Activated T-cell treated with anti-CD3 and anti-CD28 coated beads, Interleukin-2, amount 50 U/mL, for 72 hours (primary cell): ENCODE measurements at regions not wholly inside any gene's neighbourhood (a gene's known extent, or its start where the extent isn't known, plus 50 kb on each side); places are given as distances from the start of the nearest gene placed in this dataset.
"Not testable (repeated sequence)": the region's sequence is repeated elsewhere in the genome, so short reads cannot be mapped to it uniquely, and the experiment has no call there.

ENCODE experiments used
- ATAC-seq, 2 donors: fragments of 150-1000 bp; cut with Tn5 transposase; replicated peaks in 1 of 2; 2 replicates each; pipeline ENCODE4 v1.10.0; 2021; ENCODE audit warnings: moderate library complexity in 2 of 2, mild to moderate bottlenecking in 1 of 2
- DNase-seq, 2 donors: peaks; one replicate each; pipeline ENCODE4 v3.0.0; 2021 to 2022; ENCODE audit warnings: mixed read lengths in 1 of 2
- H3K27ac Mint-ChIP-seq: one replicate; pipeline ENCODE4 v1.8.0; 2022; ENCODE audit warnings: mild to moderate bottlenecking, moderate library complexity, mixed read lengths
- H3K27me3 Mint-ChIP-seq: one replicate; pipeline ENCODE4 v1.8.0; 2022; ENCODE audit warnings: low read depth, mixed read lengths
- H3K36me3 Mint-ChIP-seq, 2 donors: one replicate each; pipeline ENCODE4 v1.8.0; 2022; ENCODE audit warnings: mixed read lengths in 2 of 2, mild to moderate bottlenecking in 1 of 2; ENCODE audit not compliant: insufficient read depth in 2 of 2
- H3K4me1 Mint-ChIP-seq: one replicate; pipeline ENCODE4 v1.8.0; 2022; ENCODE audit warnings: low read depth, mixed read lengths
- H3K4me3 Mint-ChIP-seq, 2 donors: one replicate each; pipeline ENCODE4 v1.8.0; 2022; ENCODE audit warnings: mild to moderate bottlenecking in 2 of 2, mixed read lengths in 2 of 2, moderate library complexity in 2 of 2
- H3K9me3 Mint-ChIP-seq, 2 donors: one replicate each; pipeline ENCODE4 v1.8.0; 2022; ENCODE audit warnings: mixed read lengths in 2 of 2

GRCh38 chr10:87300163-87300562 is 57.4 kb upstream of the NUTM2D start:
- H3K27ac Mint-ChIP-seq, H3K9me3 Mint-ChIP-seq, H3K4me1 Mint-ChIP-seq, H3K36me3 Mint-ChIP-seq, DNase-seq, H3K27me3 Mint-ChIP-seq, H3K4me3 Mint-ChIP-seq, ATAC-seq: not testable (repeated sequence)

GRCh38 chr10:87301466-87302115 is 56.0 kb upstream of the NUTM2D start:
- not testable (repeated sequence) for H3K27ac Mint-ChIP-seq, H3K36me3 Mint-ChIP-seq
- DNase-seq = peak; percentile 20 to 34

GRCh38 chr10:87302132-87302531 is 55.4 kb upstream of the NUTM2D start:
- H3K36me3 Mint-ChIP-seq, H3K27me3 Mint-ChIP-seq, H3K4me1 Mint-ChIP-seq, H3K27ac Mint-ChIP-seq, H3K9me3 Mint-ChIP-seq, H3K4me3 Mint-ChIP-seq, ATAC-seq, DNase-seq: not testable (repeated sequence)

More at GRCh38 chr10:87301466-87302115, 56.0 kb upstream of the NUTM2D start:
- H3K27me3 Mint-ChIP-seq, H3K9me3 Mint-ChIP-seq, H3K4me1 Mint-ChIP-seq, H3K4me3 Mint-ChIP-seq: not testable (repeated sequence)
- ATAC-seq = peak; percentile 92 to 94

GRCh38 chr10:87303707-87304106 is 53.8 kb upstream of the NUTM2D start:
- not testable (repeated sequence) for H3K4me1 Mint-ChIP-seq, H3K4me3 Mint-ChIP-seq, H3K27ac Mint-ChIP-seq, DNase-seq, H3K27me3 Mint-ChIP-seq, H3K9me3 Mint-ChIP-seq, H3K36me3 Mint-ChIP-seq, ATAC-seq

- DNase-seq, H3K4me3 Mint-ChIP-seq, H3K27ac Mint-ChIP-seq, H3K36me3 Mint-ChIP-seq, H3K4me1 Mint-ChIP-seq, H3K27me3 Mint-ChIP-seq, ATAC-seq, H3K9me3 Mint-ChIP-seq: not testable (repeated sequence)
Observed at GRCh38 chr10:87306681-87307080, 50.9 kb upstream of the NUTM2D start.
